ENCODE measurements at regions not wholly inside any gene's neighbourhood (a gene's known extent, or its start where the extent isn't known, plus 50 kb on each side); places are given as distances from the start of the nearest gene placed in this dataset.

GRCh38 chr7:142654398-142654797, 94.9 kb upstream of the PRSS1 start:
- no peaks in the 10 kb centered on the region for H4K20me1 ChIP-seq (ENCODE audit: insufficient read depth, low read length)
- no peaks in the 10 kb centered on the region for H3K79me2 ChIP-seq (ENCODE audit: insufficient read depth, low read length)
- H3K36me3 ChIP-seq (replicated peaks in 1 of 2; ENCODE audit: control insufficient read depth in 1 of 2, insufficient read depth in 2 of 2, low read length in 2 of 2), result no peaks in the 10 kb centered on the region
- CTCF ChIA-PET (ENCODE audit: low intra/inter-chr PET ratio, low total read pairs), result no interaction called here
- TF ChIP-seq PRPF4 (IDR thresholded peaks at IDR 0.05; ENCODE audit: low read depth, low read length, poor library complexity, severe bottlenecking) (no peak), HDAC6 (IDR thresholded peaks at IDR 0.05; ENCODE audit: low read depth, low read length) (no peak), SMARCC2 (IDR thresholded peaks at IDR 0.05) (no peak), ZNF598 (CRISPR knock-in tag; IDR thresholded peaks at IDR 0.05; ENCODE audit: borderline replicate concordance) (no peak), ZNF557 (CRISPR knock-in tag; IDR thresholded peaks at IDR 0.05) (no peak), CHCHD3 (CRISPR knock-in tag; IDR thresholded peaks at IDR 0.05) (no peak), NCOR1 (IDR thresholded peaks at IDR 0.05; ENCODE audit: borderline replicate concordance, low read length) (no peak), HMG20B (CRISPR knock-in tag; conservative IDR thresholded peaks at IDR 0.05) (no peak)
- TF ChIP-seq, protein P1, sequence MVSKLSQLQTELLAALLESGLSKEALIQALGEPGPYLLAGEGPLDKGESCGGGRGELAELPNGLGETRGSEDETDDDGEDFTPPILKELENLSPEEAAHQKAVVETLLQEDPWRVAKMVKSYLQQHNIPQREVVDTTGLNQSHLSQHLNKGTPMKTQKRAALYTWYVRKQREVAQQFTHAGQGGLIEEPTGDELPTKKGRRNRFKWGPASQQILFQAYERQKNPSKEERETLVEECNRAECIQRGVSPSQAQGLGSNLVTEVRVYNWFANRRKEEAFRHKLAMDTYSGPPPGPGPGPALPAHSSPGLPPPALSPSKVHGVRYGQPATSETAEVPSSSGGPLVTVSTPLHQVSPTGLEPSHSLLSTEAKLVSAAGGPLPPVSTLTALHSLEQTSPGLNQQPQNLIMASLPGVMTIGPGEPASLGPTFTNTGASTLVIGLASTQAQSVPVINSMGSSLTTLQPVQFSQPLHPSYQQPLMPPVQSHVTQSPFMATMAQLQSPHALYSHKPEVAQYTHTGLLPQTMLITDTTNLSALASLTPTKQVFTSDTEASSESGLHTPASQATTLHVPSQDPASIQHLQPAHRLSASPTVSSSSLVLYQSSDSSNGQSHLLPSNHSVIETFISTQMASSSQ (IDR thresholded peaks at IDR 0.05; ENCODE audit: low read depth), result no peak
- TF ChIP-seq, protein P1 (CRISPR knock-in tag; IDR thresholded peaks at IDR 0.05; ENCODE audit: borderline replicate concordance), result no peak
- TF ChIP-seq, protein P2, sequence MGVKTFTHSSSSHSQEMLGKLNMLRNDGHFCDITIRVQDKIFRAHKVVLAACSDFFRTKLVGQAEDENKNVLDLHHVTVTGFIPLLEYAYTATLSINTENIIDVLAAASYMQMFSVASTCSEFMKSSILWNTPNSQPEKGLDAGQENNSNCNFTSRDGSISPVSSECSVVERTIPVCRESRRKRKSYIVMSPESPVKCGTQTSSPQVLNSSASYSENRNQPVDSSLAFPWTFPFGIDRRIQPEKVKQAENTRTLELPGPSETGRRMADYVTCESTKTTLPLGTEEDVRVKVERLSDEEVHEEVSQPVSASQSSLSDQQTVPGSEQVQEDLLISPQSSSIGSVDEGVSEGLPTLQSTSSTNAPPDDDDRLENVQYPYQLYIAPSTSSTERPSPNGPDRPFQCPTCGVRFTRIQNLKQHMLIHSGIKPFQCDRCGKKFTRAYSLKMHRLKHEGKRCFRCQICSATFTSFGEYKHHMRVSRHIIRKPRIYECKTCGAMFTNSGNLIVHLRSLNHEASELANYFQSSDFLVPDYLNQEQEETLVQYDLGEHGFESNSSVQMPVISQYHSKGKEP (CRISPR knock-in tag; IDR thresholded peaks at IDR 0.05), result no peak
- DNase-seq (ENCODE audit: low spot score) (no peak), ATAC-seq (no peak), FAIRE-seq (no peak)
- H3K27ac ChIP-seq (ENCODE audit: extremely low read length, insufficient read depth, low read length), result no peak overlapping the region
- intact Hi-C loops (cut with micrococcal nuclease; ENCODE audit: unreplicated experiment), result no loop called here
- in situ Hi-C loops (cut with HindIII; ENCODE audit: extremely low pct_ligation_motif_present, low pct_unique_long_range_greater_than_20kb), result no loop called here
- H2AFZ ChIP-seq (ENCODE audit: low read length), result no peak overlapping the region
- 16% methylated on average over 2 of the region's 5 CpGs for WGBS (ENCODE audit: low lambda C conversion rate)
- no peak overlapping the region for H3K4me2 ChIP-seq (ENCODE audit: low read depth, low read length)
- no peaks in the 10 kb centered on the region for H3K27me3 ChIP-seq (ENCODE audit: control insufficient read depth in 1 of 2, insufficient read depth in 2 of 2, low read length in 2 of 2)
- H3K4me3 ChIP-seq (replicated peaks in 1 of 3; ENCODE audit: insufficient read depth in 1 of 3, low read depth in 2 of 3, low read length in 3 of 3), result no peak overlapping the region
- H3K9me3 ChIP-seq (ENCODE audit: low read length), result no peaks in the 10 kb centered on the region
- no peaks in the 10 kb centered on the region for H3K4me1 ChIP-seq (ENCODE audit: insufficient read depth, low read length)
- POLR2A ChIA-PET, result no interaction called here
- no TSS peak for BruUV-seq (replicated peaks)
- H3K9ac ChIP-seq (ENCODE audit: insufficient read depth, low read depth, low read length), result no peak overlapping the region
